Psoas muscle (tissue), 7 donors: ENCODE measurements at regions not wholly inside any gene's neighbourhood (a gene's known extent, or its start where the extent isn't known, plus 50 kb on each side); places are given as distances from the start of the nearest gene placed in this dataset.
A peak's percentile ranks its signal among the peaks of the same experiment; 100 is the strongest.

Experiments
- ATAC-seq, 4 donors: fragments of 200-7000 bp; cut with Tn5 transposase; one replicate each; pipeline ENCODE4 v1.9.1; 2020; ENCODE audit warnings: moderate library complexity in 3 of 4, mild to moderate bottlenecking in 2 of 4
- DNase-seq, 2 donors: peaks; one replicate each; pipeline ENCODE4 v3.0.0-alpha.2; 2020
- H3K27ac ChIP-seq: fragments of 200-600 bp; one replicate; pipeline ENCODE4 v1.8.0; 2022
- H3K27me3 ChIP-seq, 3 donors: fragments of 200-600 bp in 1 of 3; one replicate each; pipeline versions ENCODE4 v1.6.1 to v1.8.0; 2013 to 2022; ENCODE audit warnings: low read length in 2 of 3, mild to moderate bottlenecking in 2 of 3, moderate library complexity in 1 of 3; ENCODE audit not compliant: insufficient read depth in 3 of 3
- H3K36me3 ChIP-seq, 2 donors: fragments of 200-600 bp in 1 of 2; one replicate each; pipeline versions ENCODE4 v1.6.1 to v1.8.0; 2013 to 2022; ENCODE audit warnings: low read depth in 1 of 2, mild to moderate bottlenecking in 1 of 2, moderate library complexity in 1 of 2; ENCODE audit not compliant: insufficient read depth in 1 of 2
- H3K4me1 ChIP-seq: fragments of 200-600 bp; one replicate; pipeline ENCODE4 v1.8.0; 2022
- H3K4me3 ChIP-seq: fragments of 200-600 bp; one replicate; pipeline ENCODE4 v1.8.0; 2022; ENCODE audit warnings: mild to moderate bottlenecking
- H3K9me3 ChIP-seq: fragments of 200-600 bp; one replicate; pipeline ENCODE4 v1.8.0; 2022
- WGBS, 3 donors: extraction: QIAGEN DNeasy Blood & Tissue Kit; methylation state at CpG; one replicate each; pipeline versions ENCODE4 v1.1.6 to v1.1.7; 2013; 5-methylcytosine and 5-hydroxymethylcytosine counted together
- intact Hi-C, 2 donors: fragments of 100-400 bp; cut with DNase I; formaldehyde crosslinking; loops; one replicate each; pipeline versions ENCODE4 v1.11.0 to v1.14.2; 2022
- TF ChIP-seq, protein P1 (sequence below): fragments of 200-600 bp; IDR thresholded peaks from one replicate; pipeline ENCODE4 v1.8.0; 2022; ENCODE audit warnings: antibody characterized with exemption
- donor health status: healthy with polysubstance abuse.
- donor health status: DM: no; HTN: no; CAD: no; lungs with moderate emphysema.
- donor health status: Bipolar disorder and iron deficiency.
- donor health status: healthy.
- donor health status: DM: yes; HTN: yes; CAD: no.
- donor health status: DM: no; HTN: no; CAD: no.
- donor health status: DM: yes; HTN: yes; CAD: no.

DNA sequence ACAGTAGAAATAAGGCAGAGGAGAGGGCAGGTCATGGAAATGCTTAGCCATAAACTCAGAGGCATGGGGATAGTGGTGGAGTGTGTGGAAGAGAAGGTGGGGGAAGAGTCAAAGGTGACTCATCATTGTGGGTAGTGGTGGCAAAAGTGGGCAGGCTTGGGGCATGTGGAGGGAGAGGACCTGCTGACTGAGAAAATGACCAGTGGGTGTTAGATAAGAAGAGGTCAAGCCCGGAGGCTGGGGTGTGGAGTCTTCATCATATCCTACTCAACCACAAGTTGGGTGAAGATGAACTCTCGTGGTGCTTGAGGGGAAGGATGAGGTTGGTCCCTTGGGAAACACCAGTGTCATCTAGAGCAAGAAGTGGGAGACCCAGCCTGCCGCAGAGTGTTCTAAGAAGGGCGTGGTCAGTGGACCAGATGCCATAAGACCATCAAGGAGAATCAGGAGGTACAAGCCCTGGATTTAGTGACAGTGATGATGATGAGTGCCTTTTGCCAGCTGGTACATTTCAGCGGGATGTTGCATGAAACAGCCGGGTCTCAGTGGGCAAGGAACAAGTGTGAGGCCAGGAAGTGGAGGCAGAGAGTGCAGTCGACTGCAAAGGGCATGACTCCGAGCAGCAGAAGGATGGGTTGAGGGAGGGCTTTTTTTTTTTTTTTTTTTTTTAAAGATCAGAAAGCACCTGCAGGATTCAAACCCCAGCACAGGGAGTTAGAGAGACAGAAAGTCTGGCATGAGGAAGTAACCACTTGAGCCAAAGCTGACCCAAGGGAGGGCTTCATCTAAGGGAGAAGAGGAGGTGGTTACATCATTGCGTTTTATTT, 122.6 kb upstream of the SPRED2 start:
- Histone ChIP-seq H3K27ac (no peak overlapping the region), H3K4me3 (no peak overlapping the region), H3K9me3 (no peaks in the 10 kb centered on the region), H3K4me1 (no peaks in the 10 kb centered on the region), H3K36me3 (no peaks in the 10 kb centered on the region), H3K27me3 (no peaks in the 10 kb centered on the region)
- ATAC-seq = peak in 2 of 4 donors; percentile 33 to 43
- WGBS, 3 donors = 59 to 66% (median 62%) methylated on average over 9 of the region's 9 CpGs
- no peak for DNase-seq
- TF ChIP-seq, protein P1, sequence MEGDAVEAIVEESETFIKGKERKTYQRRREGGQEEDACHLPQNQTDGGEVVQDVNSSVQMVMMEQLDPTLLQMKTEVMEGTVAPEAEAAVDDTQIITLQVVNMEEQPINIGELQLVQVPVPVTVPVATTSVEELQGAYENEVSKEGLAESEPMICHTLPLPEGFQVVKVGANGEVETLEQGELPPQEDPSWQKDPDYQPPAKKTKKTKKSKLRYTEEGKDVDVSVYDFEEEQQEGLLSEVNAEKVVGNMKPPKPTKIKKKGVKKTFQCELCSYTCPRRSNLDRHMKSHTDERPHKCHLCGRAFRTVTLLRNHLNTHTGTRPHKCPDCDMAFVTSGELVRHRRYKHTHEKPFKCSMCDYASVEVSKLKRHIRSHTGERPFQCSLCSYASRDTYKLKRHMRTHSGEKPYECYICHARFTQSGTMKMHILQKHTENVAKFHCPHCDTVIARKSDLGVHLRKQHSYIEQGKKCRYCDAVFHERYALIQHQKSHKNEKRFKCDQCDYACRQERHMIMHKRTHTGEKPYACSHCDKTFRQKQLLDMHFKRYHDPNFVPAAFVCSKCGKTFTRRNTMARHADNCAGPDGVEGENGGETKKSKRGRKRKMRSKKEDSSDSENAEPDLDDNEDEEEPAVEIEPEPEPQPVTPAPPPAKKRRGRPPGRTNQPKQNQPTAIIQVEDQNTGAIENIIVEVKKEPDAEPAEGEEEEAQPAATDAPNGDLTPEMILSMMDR = no peak
- intact Hi-C loops = loop anchor here (5.0 kb wide), 3 partner anchors 118 to 488 kb away; no protein-coding TSS in a partner anchor

- no peaks in the 10 kb centered on the region for H3K36me3 ChIP-seq
- TF ChIP-seq, protein P1 = no peak
- no peak overlapping the region for H3K4me3 ChIP-seq
- 33 to 45% (median 34%) methylated on average over 10 of the region's 10 CpGs for WGBS, 3 donors
- peak in 3 of 4 donors; percentile 11 to 59 (median 30) for ATAC-seq
- H3K27me3 ChIP-seq = no peaks in the 10 kb centered on the region
- H3K4me1 ChIP-seq = no peaks in the 10 kb centered on the region
- intact Hi-C loops = loop anchor here (1.0 to 5.0 kb wide), 5 partner anchors 115 to 486 kb away; no protein-coding TSS in a partner anchor
- no peaks in the 10 kb centered on the region for H3K9me3 ChIP-seq
- DNase-seq = no peak
- H3K27ac ChIP-seq = no peak overlapping the region
These were observed 121.2 kb upstream of the SPRED2 start for GRCh38 chr2:65553504-65554074.

GRCh38 chr2:65551528-65551927, 119.1 kb upstream of the SPRED2 start:
- Histone ChIP-seq H3K4me3 (no peak overlapping the region), H3K9me3 (no peaks in the 10 kb centered on the region), H3K27me3 (no peaks in the 10 kb centered on the region), H3K4me1 (no peaks in the 10 kb centered on the region), H3K36me3 (no peaks in the 10 kb centered on the region), H3K27ac (no peak overlapping the region)
- TF ChIP-seq, protein P1 = no peak
- ATAC-seq = no peak
- intact Hi-C loops = loop anchor here (5.0 kb wide), 3 partner anchors 114 to 484 kb away; no protein-coding TSS in a partner anchor
- DNase-seq = no peak
- WGBS, 3 donors = 89 to 92% (median 90%) methylated on average over 7 of the region's 7 CpGs

DNA sequence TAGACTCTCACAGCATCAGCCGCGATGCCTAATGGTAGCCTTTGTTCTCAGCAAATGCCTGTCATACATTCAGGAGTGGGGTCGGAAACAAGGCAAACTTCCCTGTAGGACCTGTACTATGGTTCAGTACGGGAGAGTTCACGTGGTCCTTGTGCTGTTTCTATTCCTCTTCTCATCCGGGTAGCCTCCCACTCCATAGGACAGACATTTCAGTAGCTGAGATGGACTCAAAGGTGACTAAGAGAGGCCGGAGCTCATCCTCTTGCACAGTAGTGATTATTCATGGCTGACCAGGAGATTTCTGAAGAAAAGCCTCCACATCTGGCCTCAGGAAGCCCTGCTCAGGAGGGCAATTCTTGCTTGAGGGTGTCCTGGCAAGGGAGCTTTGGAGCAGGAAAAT, 117.8 kb upstream of the SPRED2 start:
- WGBS, 3 donors = 74 to 79% (median 75%) methylated on average over 7 of the region's 7 CpGs

More for the DNA sequence above, 117.8 kb upstream of the SPRED2 start:
- DNase-seq = no peak
- Histone ChIP-seq H3K4me3 (no peak overlapping the region), H3K4me1 (no peaks in the 10 kb centered on the region), H3K27me3 (no peaks in the 10 kb centered on the region), H3K27ac (no peak overlapping the region), H3K9me3 (no peaks in the 10 kb centered on the region), H3K36me3 (no peaks in the 10 kb centered on the region)
- no peak for ATAC-seq
- TF ChIP-seq, protein P1 = no peak
- intact Hi-C loops = loop anchor here (5.0 kb wide), 3 partner anchors 113 to 483 kb away; no protein-coding TSS in a partner anchor
